Breast epithelium (tissue), 3 donors: ENCODE measurements at regions not wholly inside any gene's neighbourhood (a gene's known extent, or its start where the extent isn't known, plus 50 kb on each side); places are given as distances from the start of the nearest gene placed in this dataset.

Source experiments
- POLR2A ChIP-seq: fragments of 450-650 bp; IDR thresholded peaks from one replicate; pipeline ENCODE4 v1.6.1; 2016; ENCODE audit warnings: antibody characterized with exemption, mild to moderate bottlenecking, moderate library complexity
- POLR2AphosphoS5 ChIP-seq, 3 donors: sonication (generic); formaldehyde crosslinking; IDR thresholded peaks; one replicate each; pipeline ENCODE4 v1.6.1; 2017; ENCODE audit warnings: antibody characterized with exemption in 3 of 3
- TF ChIP-seq, protein P1 (sequence below), 3 donors: fragments of 450-650 bp; IDR thresholded peaks; one replicate each; pipeline ENCODE4 v1.5.1; 2016 to 2017; ENCODE audit warnings: antibody characterized with exemption in 3 of 3, mild to moderate bottlenecking in 3 of 3, moderate library complexity in 3 of 3

DNA sequence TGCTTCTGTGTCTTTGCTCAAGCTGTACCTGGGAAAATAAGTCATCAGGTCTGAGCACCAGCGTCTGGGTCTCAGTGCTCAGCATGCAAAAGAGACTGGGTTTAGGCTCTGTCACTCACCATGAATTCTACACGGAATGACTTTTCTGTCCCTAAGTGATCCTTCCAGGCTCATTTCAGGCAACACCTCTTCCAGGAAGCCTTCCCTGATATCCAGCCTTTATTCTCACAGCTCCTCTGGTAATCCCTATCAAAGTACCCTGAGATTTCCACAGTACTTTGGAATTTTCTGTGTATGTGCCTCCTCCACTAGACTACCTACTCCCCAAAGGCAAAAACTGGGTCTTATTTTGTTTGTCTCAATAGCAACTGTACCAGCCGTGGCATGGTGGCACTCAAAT is 92.7 kb upstream of the BOD1 start:
- TF ChIP-seq, protein P1, sequence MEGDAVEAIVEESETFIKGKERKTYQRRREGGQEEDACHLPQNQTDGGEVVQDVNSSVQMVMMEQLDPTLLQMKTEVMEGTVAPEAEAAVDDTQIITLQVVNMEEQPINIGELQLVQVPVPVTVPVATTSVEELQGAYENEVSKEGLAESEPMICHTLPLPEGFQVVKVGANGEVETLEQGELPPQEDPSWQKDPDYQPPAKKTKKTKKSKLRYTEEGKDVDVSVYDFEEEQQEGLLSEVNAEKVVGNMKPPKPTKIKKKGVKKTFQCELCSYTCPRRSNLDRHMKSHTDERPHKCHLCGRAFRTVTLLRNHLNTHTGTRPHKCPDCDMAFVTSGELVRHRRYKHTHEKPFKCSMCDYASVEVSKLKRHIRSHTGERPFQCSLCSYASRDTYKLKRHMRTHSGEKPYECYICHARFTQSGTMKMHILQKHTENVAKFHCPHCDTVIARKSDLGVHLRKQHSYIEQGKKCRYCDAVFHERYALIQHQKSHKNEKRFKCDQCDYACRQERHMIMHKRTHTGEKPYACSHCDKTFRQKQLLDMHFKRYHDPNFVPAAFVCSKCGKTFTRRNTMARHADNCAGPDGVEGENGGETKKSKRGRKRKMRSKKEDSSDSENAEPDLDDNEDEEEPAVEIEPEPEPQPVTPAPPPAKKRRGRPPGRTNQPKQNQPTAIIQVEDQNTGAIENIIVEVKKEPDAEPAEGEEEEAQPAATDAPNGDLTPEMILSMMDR (IDR thresholded peaks at IDR 0.05), result no peak
- TF ChIP-seq POLR2A (no peak), POLR2AphosphoS5 (IDR thresholded peaks at IDR 0.05) (no peak)
